Ecto neural progenitor cell (in vitro differentiated cells): ENCODE measurements at regions not wholly inside any gene's neighbourhood (a gene's known extent, or its start where the extent isn't known, plus 50 kb on each side); places are given as distances from the start of the nearest gene placed in this dataset.

Experiments used
- DNase-seq: peaks from one replicate; pipeline ENCODE4 v3.0.0-alpha.2; 2018; ENCODE audit warnings: low spot score

- DNase-seq = no peak
These were observed 129.5 kb upstream of the PRNP start for GRCh38 chr20:4556781-4557180.

DNA sequence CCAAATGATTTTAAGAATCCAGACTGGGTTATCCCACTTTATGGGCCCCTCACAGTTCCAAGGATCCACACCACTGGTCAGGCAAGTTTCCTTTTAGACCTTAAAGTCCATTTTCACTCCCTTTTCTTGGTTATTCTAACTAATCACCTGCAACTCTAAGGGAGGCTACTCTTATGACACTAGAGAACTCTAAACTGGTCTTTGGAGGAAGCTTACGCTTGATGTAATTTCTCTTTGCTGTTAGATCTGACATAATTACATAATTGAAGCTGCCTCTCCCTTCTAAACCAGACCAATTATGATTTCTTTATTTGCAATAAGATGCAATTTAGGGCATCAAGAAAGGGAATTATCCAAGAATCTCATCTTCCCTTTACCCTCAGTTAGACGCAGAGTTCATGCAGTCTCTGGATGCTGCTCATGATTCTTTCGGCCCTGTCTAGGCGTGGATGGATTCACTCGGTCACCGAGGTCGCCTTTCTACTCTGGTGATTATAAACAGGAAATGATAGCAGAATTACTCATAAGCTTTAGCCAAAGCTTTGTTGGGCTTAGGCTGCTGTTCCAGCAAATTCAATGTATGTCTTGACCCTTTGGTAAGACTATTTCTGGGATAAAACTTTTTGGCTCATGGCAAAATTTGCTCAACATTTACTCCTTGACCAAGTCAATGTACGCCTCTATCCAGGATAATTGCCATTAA, 130.9 kb upstream of the PRNP start:
- no peak for DNase-seq

GRCh38 chr20:4554346-4554745, 131.9 kb upstream of the PRNP start:
- no peak for DNase-seq

DNA sequence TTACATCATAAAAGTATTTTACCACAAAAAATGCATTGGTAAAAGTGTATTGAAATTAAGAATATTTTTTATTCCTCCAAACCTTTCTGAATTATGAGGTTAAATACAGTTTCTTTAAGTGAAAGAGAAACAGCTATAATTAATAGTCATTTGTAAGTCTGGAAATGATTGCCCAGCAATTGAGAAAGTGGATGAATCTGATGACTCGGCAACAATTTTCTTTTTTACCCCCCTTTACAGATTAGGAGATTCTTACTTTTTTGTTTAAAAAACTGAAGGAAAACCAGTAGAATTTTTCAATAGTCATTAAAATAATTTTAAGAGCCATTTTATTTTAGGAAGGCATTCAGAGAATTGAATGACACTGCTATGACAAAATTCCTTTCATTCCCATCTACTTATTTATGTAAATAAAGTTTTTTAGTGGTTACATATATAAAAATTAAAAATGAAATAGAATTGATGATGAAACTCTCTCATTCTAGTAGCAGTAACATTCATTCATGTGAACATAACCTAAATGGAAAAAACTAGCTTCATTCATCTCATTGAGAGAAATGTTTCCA, 134.1 kb upstream of the PRNP start:
- no peak for DNase-seq

- no peak for DNase-seq
These were observed 135.5 kb upstream of the PRNP start for GRCh38 chr20:4550740-4551139.

DNA sequence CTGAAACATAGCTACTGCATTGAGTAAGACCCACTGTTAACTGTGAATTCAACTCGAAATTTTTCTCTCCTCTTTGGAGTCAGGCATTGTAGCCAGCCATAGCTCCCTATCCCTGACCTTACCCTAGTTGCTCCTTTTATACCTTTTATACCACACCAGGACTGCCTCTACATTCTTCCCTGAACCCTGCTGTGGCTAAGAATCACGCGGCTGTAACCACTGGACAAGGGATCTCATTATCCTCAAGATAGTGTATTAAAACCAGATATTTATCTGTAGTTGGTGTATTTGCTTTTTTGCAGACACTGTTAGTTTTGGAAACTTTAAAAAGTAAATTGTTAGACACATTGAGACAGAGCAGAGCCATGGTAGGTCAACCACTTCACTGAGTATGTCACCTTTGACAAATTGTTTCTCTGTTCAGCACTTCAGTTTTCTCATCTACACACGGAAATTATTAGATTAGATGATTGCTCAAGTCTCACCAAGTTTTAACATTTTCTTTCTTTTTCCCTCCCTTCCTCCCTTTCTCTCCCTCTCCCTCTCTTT, 136.5 kb upstream of the PRNP start:
- DNase-seq = no peak

DNA sequence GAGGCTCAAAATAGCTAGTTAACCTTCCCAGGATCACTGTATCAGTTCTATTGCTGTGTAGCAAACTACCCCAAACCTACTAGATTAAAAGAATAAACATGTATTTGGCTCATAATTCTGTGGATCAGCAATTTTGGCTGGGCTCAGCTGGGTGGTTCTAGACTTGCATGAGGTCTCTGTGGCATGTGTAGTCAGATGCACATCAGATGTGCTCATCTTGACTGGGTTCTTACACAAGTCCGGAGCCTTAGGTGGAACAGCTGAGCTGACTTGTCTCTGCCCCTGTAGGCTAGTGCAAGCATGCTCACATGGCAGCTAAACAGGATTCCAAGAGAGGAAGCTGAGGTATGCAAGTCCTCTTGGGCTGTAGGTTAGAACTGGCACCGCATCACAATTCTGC, 137.7 kb upstream of the PRNP start:
- no peak for DNase-seq

DNA sequence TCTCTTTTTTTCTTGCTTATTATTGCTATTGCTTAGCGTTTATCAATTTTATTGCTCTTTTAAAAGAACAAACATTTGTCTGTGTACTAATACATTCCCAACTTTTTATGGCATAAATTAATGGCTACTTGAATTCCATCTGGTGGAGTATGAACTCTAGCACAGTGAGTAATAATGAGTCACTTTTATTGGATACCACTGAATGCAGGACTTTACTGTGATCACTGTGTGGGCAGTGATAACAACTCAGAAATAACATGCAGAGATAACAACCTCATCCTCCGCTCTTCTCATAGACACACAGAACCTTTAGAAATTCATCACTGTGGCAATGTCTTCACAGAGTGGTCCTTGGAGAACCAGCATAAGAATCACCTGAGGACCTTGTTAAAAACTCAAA, 139.5 kb upstream of the PRNP start:
- no peak for DNase-seq

- no peak for DNase-seq
These were observed 139.9 kb upstream of the PRNP start for GRCh38 chr20:4546342-4546741.

DNA sequence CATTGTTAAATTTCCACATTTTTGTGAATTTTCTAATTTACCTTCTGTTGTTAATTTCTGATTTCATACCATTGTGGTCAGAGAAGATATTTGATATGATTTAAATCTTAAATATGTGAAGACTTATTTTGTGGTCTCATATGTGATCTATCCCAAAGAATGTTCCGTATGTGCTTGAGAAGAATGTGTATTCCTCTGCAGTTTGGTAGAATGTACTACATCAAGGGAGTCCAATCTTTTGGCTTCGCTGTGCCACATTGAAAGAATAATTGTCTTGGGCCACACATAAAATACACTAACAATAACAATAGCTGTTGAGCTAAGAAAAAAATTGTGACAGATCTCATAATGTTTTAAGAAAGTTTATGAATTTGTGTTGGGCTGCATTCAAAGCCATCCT, 140.7 kb upstream of the PRNP start:
- no peak for DNase-seq

- no peak for DNase-seq
These were observed 141.5 kb upstream of the PRNP start for GRCh38 chr20:4544765-4545164.

GRCh38 chr20:4542270-4542669, 144.0 kb upstream of the PRNP start:
- no peak for DNase-seq

DNA sequence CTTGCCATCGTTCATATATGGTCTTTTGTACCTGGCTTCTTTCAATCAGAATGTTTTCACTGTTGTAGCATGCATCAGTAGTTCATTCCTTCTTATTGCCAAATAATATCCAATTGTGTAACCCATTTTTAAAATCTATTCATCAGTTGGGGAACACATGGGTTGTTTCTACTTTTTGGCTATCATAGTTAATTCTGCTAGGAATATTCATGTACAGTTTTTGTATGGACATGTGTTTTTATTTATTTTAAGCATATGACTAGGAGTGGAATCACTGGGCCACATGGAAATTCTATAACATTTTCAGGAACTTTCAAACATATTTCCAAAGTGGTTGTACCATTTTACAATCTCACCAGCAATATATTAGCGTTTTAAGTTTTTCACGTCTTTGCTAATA, 151.9 kb upstream of the PRNP start:
- DNase-seq = no peak

DNA sequence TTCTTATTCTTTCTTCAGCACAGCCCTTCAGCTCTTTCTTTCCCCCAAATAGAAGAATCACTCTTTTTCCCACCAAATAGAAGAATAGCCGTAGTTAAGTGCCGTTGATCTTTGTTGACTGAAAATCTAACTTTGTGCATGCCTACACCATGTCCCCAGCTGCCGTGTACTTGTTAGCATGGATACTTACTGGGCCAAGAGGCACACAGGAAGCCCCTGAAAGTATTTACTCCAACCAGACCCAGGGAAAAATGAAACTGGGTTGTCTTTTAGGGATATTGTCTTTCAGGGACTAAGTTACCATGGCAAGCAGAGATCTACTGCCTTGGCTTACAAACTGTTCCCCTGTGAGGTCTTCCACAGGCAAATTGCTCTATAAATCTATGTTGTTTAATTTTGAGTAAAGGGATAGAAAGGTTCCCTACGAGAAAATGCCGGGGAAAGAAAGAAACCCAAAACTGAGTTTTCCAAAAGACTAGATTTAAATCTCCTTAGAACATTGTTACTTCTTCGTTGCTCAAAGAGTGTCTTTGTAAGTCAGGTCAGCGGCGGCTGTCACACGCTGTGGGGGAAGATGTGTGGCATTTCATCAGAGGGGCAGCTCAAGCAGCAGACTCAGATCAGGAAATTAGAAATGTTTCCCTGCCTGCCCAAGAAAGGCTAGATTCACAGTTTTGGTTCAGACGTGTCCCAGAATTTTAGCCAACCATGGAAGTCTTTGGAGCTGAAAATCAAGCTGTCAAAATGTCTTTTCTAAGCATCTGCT, 152.7 kb upstream of the PRNP start:
- DNase-seq = no peak

- DNase-seq = no peak
These were observed 153.5 kb upstream of the PRNP start for GRCh38 chr20:4532772-4533171.

DNA sequence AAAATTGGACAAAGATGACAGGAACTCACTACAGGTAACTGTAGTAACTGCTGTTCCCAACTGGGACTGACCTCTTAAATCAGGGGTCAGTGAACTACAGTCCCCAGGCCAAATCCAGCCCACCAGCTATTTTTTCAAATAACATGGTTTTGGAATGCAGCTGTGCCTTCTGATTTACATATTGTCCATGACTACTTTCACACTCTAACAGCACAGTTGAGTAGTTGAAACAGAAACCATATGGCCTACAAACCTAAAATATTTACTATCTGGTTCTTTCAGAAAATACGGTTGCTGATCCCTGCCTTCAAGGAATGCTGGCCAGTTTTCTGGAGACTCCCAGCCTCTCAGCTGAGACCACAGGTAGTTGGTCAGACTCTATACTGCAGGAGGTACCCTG, 161.5 kb upstream of the PRNP start:
- no peak for DNase-seq

DNA sequence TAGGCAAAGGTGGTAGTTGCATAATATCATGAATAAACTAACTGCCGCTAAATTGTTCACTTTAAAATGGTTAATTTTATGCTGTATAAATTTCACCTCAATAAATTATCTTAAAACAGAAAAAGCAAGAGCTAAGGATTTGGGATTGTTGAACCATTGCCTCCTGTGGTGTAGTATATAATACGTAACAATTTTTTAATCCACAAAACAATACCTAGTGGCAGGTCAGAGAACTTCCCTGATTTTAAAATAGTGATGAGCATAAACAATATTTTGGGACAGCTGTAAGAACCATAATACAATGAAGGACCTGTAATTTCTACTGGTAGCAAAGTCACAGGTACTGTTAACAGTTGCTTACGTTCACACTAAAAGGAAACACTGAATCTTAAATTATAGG, 161.9 kb upstream of the PRNP start:
- no peak for DNase-seq

GRCh38 chr20:4522310-4522709, 163.9 kb upstream of the PRNP start:
- no peak for DNase-seq

DNA sequence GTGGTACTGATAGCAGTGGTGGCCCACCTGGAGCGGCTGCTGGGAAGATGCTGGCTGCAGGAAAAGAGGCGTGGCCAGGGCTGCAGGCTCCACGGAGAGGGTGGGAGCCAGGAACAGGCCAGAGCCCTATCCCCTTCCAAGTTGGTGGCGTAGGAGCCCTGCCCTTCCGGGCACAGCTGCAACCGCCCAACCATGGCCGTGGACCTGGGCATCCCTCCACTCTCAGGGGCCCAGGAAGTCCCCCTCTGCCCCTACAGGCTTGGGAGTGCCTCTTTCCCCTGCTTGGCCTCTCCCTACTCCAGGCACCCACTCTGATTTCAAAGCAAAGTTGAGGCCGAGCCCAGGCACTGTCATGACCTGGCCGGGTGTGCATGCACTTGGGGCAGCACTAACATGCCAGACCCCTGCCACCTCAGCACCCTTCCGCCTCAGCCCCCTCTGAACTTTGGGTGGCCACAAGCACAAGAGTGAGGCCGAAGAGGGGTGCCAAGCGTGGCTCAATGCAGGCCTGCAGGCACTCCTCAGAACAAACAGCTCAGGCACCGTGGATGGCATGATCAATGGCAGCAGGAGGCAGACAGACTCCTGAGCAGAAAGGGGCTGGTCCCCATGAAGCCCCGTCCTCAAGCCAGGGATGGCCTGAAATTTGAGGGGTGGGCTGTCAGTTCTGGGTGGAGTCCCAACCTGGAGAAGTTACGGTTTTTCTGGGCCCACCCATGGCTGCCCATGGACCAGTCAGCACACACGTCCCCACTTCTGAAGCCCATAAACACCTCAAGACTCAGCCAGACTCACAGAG, 164.9 kb upstream of the PRNP start:
- no peak for DNase-seq

DNA sequence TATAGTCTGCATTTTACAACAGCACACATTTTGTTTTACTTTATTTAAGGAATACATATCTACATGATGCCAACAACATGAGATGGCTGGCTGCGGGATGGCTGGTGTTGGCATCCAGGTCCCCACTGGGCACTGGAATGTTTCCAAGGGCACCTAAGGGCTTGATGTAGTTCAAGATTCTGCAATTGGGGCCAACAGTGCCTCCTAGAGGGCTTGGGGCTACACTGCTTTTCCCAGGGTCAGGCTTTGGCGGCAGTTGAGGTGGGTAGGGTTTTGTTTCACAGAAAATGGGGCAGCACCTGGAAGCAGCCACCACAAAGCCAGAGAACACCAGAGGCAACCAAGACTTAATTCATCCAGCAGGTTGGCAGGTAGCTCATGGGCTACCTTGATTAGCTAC, 166.7 kb upstream of the PRNP start:
- peak; percentile 62 for DNase-seq

DNA sequence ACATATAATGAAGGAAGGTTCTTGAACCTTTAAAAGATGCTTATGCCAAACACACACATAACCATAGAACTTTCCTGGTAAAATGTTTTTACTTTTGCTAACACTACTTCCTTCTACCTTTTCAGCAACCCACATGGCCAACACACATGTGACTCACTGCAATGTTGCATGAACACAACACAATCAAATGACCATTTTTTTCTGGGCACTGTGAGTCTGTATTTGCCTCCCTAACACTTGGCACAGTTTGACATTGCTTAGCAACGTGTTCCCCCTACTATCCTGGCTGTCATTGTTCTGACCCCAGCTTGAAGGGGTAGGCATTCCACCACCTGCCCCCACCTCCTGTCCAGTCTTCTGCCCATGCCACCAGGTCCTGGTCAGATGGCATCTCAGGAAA, 169.4 kb upstream of the PRNP start:
- no peak for DNase-seq

- DNase-seq = no peak
These were observed 172.5 kb upstream of the PRNP start for GRCh38 chr20:4513720-4514119.
